Epithelial cell of proximal tubule (primary cell): ENCODE measurements at regions not wholly inside any gene's neighbourhood (a gene's known extent, or its start where the extent isn't known, plus 50 kb on each side); places are given as distances from the start of the nearest gene placed in this dataset.

ENCODE experiments used
- DNase-seq: peaks from one replicate; pipeline ENCODE4 v3.0.0-alpha.2; 2011; ENCODE audit warnings: low read depth
- H3K4me3 ChIP-seq: 2 replicates; pipeline ENCODE4 v1.5.1; 2011; ENCODE audit warnings: low read depth, mild to moderate bottlenecking, low read length
- CTCF ChIP-seq: conservative IDR thresholded peaks from 2 replicates; pipeline ENCODE4 v1.5.1; 2012; ENCODE audit warnings: low read depth, mild to moderate bottlenecking, low read length

GRCh38 chr2:150192701-150193100 lies 294.8 kb downstream of the RND3 start:
- no peak overlapping the region for H3K4me3 ChIP-seq
- DNase-seq, result no peak
- no peak for TF ChIP-seq CTCF

- DNase-seq, result no peak
- H3K4me3 ChIP-seq, result no peak overlapping the region
- no peak for TF ChIP-seq CTCF
Observed at GRCh38 chr2:150191349-150191748, 296.1 kb downstream of the RND3 start.

DNA sequence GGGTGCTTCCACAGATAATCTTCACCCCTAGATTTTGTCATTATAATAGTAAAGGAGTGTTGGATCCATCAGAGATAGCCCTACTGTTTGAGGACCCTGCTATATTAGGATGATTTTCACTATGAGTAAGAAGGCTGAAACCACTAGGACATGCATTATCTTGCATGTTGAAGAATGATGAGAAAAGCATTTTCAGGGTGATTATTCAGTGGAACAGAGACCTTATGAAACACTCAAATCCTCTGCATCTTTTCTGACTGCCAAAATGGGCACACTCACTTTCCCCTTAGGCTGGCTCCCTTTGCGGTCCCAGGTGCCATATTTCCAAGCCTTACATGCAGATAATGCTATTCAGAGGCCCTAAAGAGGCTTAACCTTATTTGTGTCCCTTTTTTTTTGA lies 296.9 kb downstream of the RND3 start:
- no peak overlapping the region for H3K4me3 ChIP-seq
- TF ChIP-seq CTCF, result no peak
- no peak for DNase-seq

GRCh38 chr2:150188800-150189199 lies 298.7 kb downstream of the RND3 start:
- DNase-seq, result no peak
- H3K4me3 ChIP-seq, result no peak overlapping the region
- TF ChIP-seq CTCF, result no peak

GRCh38 chr2:150188177-150188576 lies 299.3 kb downstream of the RND3 start:
- H3K4me3 ChIP-seq, result no peak overlapping the region
- DNase-seq, result no peak
- no peak for TF ChIP-seq CTCF

DNA sequence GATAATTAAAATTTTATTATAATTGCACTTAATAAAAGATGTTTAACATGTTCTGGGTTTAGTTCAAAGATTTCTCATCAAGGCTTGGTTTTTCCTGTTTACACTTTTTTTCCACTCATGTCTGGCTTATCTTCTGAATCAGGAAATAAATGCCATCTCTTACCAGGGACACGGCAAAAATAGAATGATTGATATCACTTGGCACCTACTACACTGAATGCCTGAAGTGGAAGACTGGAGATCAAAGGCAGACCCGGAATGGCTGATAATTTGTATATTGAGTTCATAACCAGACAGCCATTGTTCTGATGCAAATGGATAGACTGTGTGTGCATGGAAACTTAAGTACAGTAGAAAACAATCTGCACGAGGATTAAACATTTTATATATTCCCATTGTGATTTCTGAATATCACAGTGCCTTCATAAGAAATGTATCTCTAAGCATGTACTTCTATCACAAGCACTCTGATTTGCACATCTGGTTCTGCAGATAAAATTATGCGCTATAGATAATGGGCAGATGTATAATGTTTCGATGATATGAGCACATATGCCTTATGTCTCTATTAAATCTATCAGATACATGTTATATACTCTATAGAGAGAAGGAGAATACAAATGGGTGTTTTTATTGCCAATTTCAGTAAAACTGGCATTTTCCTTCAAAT lies 304.8 kb downstream of the RND3 start:
- no peak for DNase-seq
- H3K4me3 ChIP-seq, result no peak overlapping the region
- no peak for TF ChIP-seq CTCF

- DNase-seq, result no peak
- H3K4me3 ChIP-seq, result no peak overlapping the region
- TF ChIP-seq CTCF, result no peak
Observed at GRCh38 chr2:150178591-150178990, 308.9 kb downstream of the RND3 start.
